Stimulated activated CD8-positive, alpha-beta memory T cell treated with anti-CD3 and anti-CD28 coated beads, Interleukin-12 subunit alpha, Interleukin-12 subunit beta, amount 100 ng/mL, for 4 hours (primary cell): ENCODE measurements at regions not wholly inside any gene's neighbourhood (a gene's known extent, or its start where the extent isn't known, plus 50 kb on each side); places are given as distances from the start of the nearest gene placed in this dataset.
"Not testable (repeated sequence)": the region's sequence is repeated elsewhere in the genome, so short reads cannot be mapped to it uniquely, and the experiment has no call there.

Experiments used
- DNase-seq: peaks from one replicate; pipeline ENCODE4 v3.0.0-alpha.2; 2020; ENCODE audit warnings: low read depth

GRCh38 chr2:40953341-40953740 is 501.5 kb upstream of the SLC8A1 start:
- no peak for DNase-seq

GRCh38 chr2:40955042-40955441 is 503.2 kb upstream of the SLC8A1 start:
- DNase-seq: no peak

- DNase-seq: no peak
These were observed 503.7 kb upstream of the SLC8A1 start for GRCh38 chr2:40955635-40956034.

GRCh38 chr2:40957508-40957907 is 505.6 kb upstream of the SLC8A1 start:
- no peak for DNase-seq

- no peak for DNase-seq
These were observed 510.1 kb upstream of the SLC8A1 start for GRCh38 chr2:40962026-40962425.

GRCh38 chr2:40964509-40965250 is 512.8 kb upstream of the SLC8A1 start:
- no peak for DNase-seq

GRCh38 chr2:40967451-40967850 is 515.6 kb upstream of the SLC8A1 start:
- DNase-seq: no peak

- DNase-seq: no peak
These were observed 523.3 kb upstream of the SLC8A1 start for GRCh38 chr2:40975151-40975550.

- DNase-seq: no peak
These were observed 545.5 kb upstream of the SLC8A1 start for GRCh38 chr2:40997362-40997761.

GRCh38 chr2:41000374-41000773 is 548.5 kb upstream of the SLC8A1 start:
- no peak for DNase-seq

- DNase-seq: no peak
These were observed 549.0 kb upstream of the SLC8A1 start for GRCh38 chr2:41000906-41001305.

GRCh38 chr2:41004700-41005099 is 552.8 kb upstream of the SLC8A1 start:
- no peak for DNase-seq

GRCh38 chr2:41020358-41020757 is 568.5 kb upstream of the SLC8A1 start:
- DNase-seq: no peak

GRCh38 chr2:41024816-41025215 is 572.9 kb upstream of the SLC8A1 start:
- DNase-seq: no peak

GRCh38 chr2:41026613-41027012 is 574.7 kb upstream of the SLC8A1 start:
- no peak for DNase-seq

GRCh38 chr2:41027095-41027494 is 575.2 kb upstream of the SLC8A1 start:
- DNase-seq: no peak

- DNase-seq: no peak
These were observed 579.4 kb upstream of the SLC8A1 start for GRCh38 chr2:41031282-41031681.

- DNase-seq: no peak
These were observed 580.8 kb upstream of the SLC8A1 start for GRCh38 chr2:41032715-41033114.

- DNase-seq: no peak
These were observed 581.2 kb upstream of the SLC8A1 start for GRCh38 chr2:41033127-41033526.

- no peak for DNase-seq
These were observed 586.5 kb upstream of the SLC8A1 start for GRCh38 chr2:41038408-41038807.

- DNase-seq: not testable (repeated sequence)
These were observed 587.9 kb upstream of the SLC8A1 start for GRCh38 chr2:41039750-41040149.

- no peak for DNase-seq
These were observed 589.1 kb upstream of the SLC8A1 start for GRCh38 chr2:41040782-41041520.

GRCh38 chr2:41042343-41042742 is 590.5 kb upstream of the SLC8A1 start:
- DNase-seq: no peak

- DNase-seq: no peak
These were observed 609.5 kb upstream of the SLC8A1 start for GRCh38 chr2:41061356-41061755.
